GM12864 (cell line): ENCODE measurements at regions not wholly inside any gene's neighbourhood (a gene's known extent, or its start where the extent isn't known, plus 50 kb on each side); places are given as distances from the start of the nearest gene placed in this dataset.

Source experiments
- DNase-seq: peaks from one replicate; pipeline ENCODE4 v3.0.0-alpha.2; 2011; ENCODE audit warnings: low read depth
- H3K4me3 ChIP-seq: 2 replicates; pipeline ENCODE4 v1.5.1; 2011; ENCODE audit warnings: mild to moderate bottlenecking, low read depth, low read length, control low read depth
- CTCF ChIP-seq: IDR thresholded peaks from 2 replicates; pipeline ENCODE4 v1.5.1; 2011; ENCODE audit warnings: low read depth, mild to moderate bottlenecking, moderate library complexity, low read length, control low read depth, inconsistent platforms; ENCODE audit errors: missing control alignments

DNA sequence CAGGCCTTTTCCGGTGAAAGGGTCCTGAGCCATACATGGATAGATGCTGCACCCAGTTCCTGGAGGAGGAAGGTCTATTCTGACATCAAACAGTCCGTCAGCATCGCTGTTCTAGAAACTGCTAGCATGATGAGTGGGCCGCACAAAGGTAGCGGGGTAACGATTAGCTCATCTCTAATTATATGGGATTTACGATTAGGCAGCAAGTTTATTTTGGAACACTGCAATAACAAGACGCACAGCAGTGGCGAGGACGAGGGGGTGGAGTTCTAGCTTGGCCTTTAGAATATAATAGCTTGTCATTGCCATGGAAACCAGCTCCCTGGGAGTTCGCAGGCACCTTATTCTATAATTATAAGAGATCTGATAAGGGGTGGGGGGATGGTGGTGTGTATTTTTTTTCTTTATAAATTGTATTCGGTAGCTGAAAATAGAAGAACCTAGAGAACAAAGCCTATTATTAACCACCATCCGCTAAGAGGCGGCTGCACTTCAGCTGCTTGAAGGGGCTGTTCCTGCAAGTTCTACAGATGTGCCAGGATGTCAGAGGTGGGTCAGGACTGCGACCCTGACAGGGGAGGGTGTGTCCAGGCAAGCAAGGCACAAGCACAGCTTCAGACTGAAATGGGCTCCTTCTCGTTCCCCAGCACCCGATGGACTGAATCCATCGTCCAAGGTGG, 311.0 kb downstream of the AGTPBP1 start:
- DNase-seq, result no peak
- TF ChIP-seq CTCF, result no peak
- no peak overlapping the region for H3K4me3 ChIP-seq

GRCh38 chr9:85428230-85428629, 313.5 kb downstream of the AGTPBP1 start:
- no peak for DNase-seq
- TF ChIP-seq CTCF, result no peak
- no peak overlapping the region for H3K4me3 ChIP-seq

DNA sequence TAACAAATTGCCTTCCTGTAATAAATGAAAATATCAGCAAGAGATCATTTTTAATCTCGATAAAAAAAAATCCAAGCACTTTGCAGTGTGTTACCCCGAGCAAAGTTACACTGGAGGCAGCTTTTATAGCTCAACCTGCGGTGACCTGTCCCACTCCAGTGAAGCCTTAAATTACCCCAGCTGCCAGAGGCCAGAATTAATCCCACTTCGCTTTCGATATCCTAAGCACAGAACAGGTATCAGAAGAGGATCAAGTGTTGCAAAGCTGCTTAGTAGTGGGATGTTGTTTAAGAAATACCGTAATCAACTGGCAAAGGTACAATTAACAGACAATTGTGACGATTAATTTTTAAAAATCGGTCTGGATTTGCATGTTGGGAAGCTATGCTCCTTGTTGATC, 314.0 kb downstream of the AGTPBP1 start:
- no peak overlapping the region for H3K4me3 ChIP-seq
- no peak for DNase-seq
- no peak for TF ChIP-seq CTCF

- peak; percentile 81 for TF ChIP-seq CTCF
- peak; percentile 13 for DNase-seq
- H3K4me3 ChIP-seq, result no peak overlapping the region
Observed at GRCh38 chr9:85425153-85425611, 316.6 kb downstream of the AGTPBP1 start.

- DNase-seq, result no peak
- H3K4me3 ChIP-seq, result no peak overlapping the region
- TF ChIP-seq CTCF, result no peak
Observed at GRCh38 chr9:85423422-85423821, 318.3 kb downstream of the AGTPBP1 start.

DNA sequence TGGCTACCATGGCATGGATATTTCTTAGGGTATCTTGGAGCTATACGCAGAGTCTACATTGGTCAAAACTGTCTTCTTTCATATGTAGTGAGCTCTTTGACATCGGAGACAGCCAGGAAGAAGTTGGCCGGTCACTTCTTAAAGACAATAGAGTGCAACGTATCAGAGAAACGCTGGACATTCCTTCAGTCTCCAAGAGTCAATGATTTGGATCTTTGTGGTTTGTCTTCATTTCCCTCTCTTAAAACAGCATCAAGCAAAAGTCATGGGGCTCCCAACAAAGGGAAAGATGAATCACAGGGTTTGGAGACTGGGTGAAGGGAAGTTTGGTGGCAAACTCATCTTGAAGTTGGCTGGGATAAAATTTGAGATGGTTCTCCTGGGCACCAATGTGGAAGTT, 320.1 kb downstream of the AGTPBP1 start:
- TF ChIP-seq CTCF, result no peak

DNA sequence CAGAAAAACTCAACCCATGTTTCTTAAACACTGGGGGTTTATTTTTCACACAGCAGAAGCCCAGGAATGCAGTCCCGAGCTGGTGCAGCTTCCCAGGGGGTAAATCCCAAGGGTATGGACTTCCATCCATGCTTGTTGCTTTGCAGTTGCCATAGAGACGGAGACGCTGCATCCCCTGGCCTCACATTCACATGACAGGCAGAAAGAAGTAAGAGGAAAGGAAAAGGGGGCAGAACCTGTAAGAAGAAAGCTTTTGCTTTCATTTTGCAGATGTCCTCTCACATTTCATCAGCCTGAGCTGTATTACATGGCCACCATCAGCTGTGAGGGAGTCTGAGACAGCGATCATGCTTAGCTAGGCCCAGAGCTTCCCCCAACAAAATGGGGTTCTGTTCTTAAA, 321.0 kb downstream of the AGTPBP1 start:
- no peak for TF ChIP-seq CTCF
- H3K4me3 ChIP-seq, result no peak overlapping the region
- no peak for DNase-seq

More for the DNA sequence above, 320.1 kb downstream of the AGTPBP1 start:
- DNase-seq, result no peak
- no peak overlapping the region for H3K4me3 ChIP-seq
